ENCODE measurements at regions not wholly inside any gene's neighbourhood (a gene's known extent, or its start where the extent isn't known, plus 50 kb on each side); places are given as distances from the start of the nearest gene placed in this dataset.

GRCh38 chr3:13689373-13690260 is 140.7 kb downstream of the FBLN2 start:
- Histone ChIP-seq H3K27me3 (peaks cover 0 to 14% of the 10 kb centered on the region in 2 donors), H3K27ac (no peak overlapping the region), H3K36me3 (no peaks in the 10 kb centered on the region), H3K4me3 (no peak overlapping the region), H3K4me1 (no peaks in the 10 kb centered on the region), H3K9me3 (peaks cover 0 to 4% (median 0%) of the 10 kb centered on the region in 3 donors)
- TF ChIP-seq, protein P1, sequence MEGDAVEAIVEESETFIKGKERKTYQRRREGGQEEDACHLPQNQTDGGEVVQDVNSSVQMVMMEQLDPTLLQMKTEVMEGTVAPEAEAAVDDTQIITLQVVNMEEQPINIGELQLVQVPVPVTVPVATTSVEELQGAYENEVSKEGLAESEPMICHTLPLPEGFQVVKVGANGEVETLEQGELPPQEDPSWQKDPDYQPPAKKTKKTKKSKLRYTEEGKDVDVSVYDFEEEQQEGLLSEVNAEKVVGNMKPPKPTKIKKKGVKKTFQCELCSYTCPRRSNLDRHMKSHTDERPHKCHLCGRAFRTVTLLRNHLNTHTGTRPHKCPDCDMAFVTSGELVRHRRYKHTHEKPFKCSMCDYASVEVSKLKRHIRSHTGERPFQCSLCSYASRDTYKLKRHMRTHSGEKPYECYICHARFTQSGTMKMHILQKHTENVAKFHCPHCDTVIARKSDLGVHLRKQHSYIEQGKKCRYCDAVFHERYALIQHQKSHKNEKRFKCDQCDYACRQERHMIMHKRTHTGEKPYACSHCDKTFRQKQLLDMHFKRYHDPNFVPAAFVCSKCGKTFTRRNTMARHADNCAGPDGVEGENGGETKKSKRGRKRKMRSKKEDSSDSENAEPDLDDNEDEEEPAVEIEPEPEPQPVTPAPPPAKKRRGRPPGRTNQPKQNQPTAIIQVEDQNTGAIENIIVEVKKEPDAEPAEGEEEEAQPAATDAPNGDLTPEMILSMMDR (IDR thresholded peaks at IDR 0.05), result no peak
- DNase-seq, result no peak
- intact Hi-C loops (cut with DNase I; ENCODE audit: low total_unique reads), result no loop called here

GRCh38 chr3:13688824-13689223 is 139.9 kb downstream of the FBLN2 start:
- H3K4me1 ChIP-seq, result no peaks in the 10 kb centered on the region
- peaks cover 0 to 4% (median 0%) of the 10 kb centered on the region in 3 donors for H3K9me3 ChIP-seq
- intact Hi-C loops (cut with DNase I; ENCODE audit: low total_unique reads), result no loop called here
- peaks cover 0 to 22% of the 10 kb centered on the region in 2 donors for H3K27me3 ChIP-seq
- H3K36me3 ChIP-seq, result no peaks in the 10 kb centered on the region
- H3K27ac ChIP-seq, result no peak overlapping the region
- no peak overlapping the region for H3K4me3 ChIP-seq
- TF ChIP-seq, protein P1 (IDR thresholded peaks at IDR 0.05), result no peak
- DNase-seq, result no peak

DNA sequence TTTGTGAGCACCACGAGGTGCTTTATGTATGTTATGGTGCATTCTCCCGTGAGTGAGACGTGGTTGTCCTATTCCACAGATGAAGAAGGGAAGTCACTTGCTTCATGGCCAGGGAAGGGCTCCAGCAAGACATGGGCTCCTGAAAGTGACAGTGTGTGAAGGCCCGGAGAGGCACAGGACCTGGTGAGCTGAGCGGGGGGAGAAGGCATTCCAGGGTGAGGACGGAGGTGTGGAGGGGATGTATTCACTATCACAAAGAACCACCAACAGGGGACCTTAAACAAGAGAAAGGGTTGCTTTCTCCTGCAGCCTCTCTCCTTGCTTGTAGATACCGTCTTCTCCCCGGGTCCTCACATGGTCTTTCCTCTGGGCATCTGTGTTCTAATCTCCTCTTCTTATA is 139.1 kb downstream of the FBLN2 start:
- no peak for DNase-seq
- no peak overlapping the region for H3K4me3 ChIP-seq
- intact Hi-C loops (cut with DNase I; ENCODE audit: low total_unique reads), result no loop called here
- peaks cover 0 to 4% (median 0%) of the 10 kb centered on the region in 3 donors for H3K9me3 ChIP-seq
- TF ChIP-seq, protein P1 (IDR thresholded peaks at IDR 0.05), result no peak
- H3K4me1 ChIP-seq, result no peaks in the 10 kb centered on the region
- no peak overlapping the region for H3K27ac ChIP-seq
- H3K36me3 ChIP-seq, result no peaks in the 10 kb centered on the region
- peaks cover 0 to 30% of the 10 kb centered on the region in 2 donors for H3K27me3 ChIP-seq

Data from tibial artery (tissue), 4 donors.